HFF-Myc (cell line): ENCODE measurements at regions not wholly inside any gene's neighbourhood (a gene's known extent, or its start where the extent isn't known, plus 50 kb on each side); places are given as distances from the start of the nearest gene placed in this dataset.

Experiments
- DNase-seq: peaks from one replicate; pipeline ENCODE4 v3.0.0-alpha.2; 2011; ENCODE audit warnings: low read depth; ENCODE audit errors: extremely low read depth
- H3K4me3 ChIP-seq: replicated peaks from 2 replicates; pipeline ENCODE4 v1.5.1; 2011; ENCODE audit warnings: low read depth, mild to moderate bottlenecking, control low read depth, low read length
- CTCF ChIP-seq: IDR thresholded peaks from 2 replicates; pipeline ENCODE4 v1.5.1; 2012; ENCODE audit warnings: mild to moderate bottlenecking, low read depth, low read length, control low read depth; ENCODE audit errors: missing control alignments

GRCh38 chr6:106035655-106036054 lies 50.5 kb upstream of the PRDM1 start:
- no peak for TF ChIP-seq CTCF
- no peak for DNase-seq
- no peak overlapping the region for H3K4me3 ChIP-seq

GRCh38 chr6:106033806-106034205 lies 52.3 kb upstream of the PRDM1 start:
- no peak for DNase-seq
- H3K4me3 ChIP-seq, result no peak overlapping the region
- TF ChIP-seq CTCF, result no peak

GRCh38 chr6:106027758-106028157 lies 58.4 kb upstream of the PRDM1 start:
- no peak for DNase-seq
- TF ChIP-seq CTCF, result no peak
- H3K4me3 ChIP-seq, result no peak overlapping the region

GRCh38 chr6:106026748-106027715 lies 59.1 kb upstream of the PRDM1 start:
- H3K4me3 ChIP-seq, result no peak overlapping the region
- DNase-seq, result peak; percentile 17
- no peak for TF ChIP-seq CTCF

GRCh38 chr6:106025655-106026054 lies 60.5 kb upstream of the PRDM1 start:
- TF ChIP-seq CTCF, result no peak
- no peak for DNase-seq
- no peak overlapping the region for H3K4me3 ChIP-seq

- no peak for TF ChIP-seq CTCF
- no peak for DNase-seq
- no peak overlapping the region for H3K4me3 ChIP-seq
Observed at GRCh38 chr6:106022801-106023200, 63.3 kb upstream of the PRDM1 start.

- H3K4me3 ChIP-seq, result no peak overlapping the region
- TF ChIP-seq CTCF, result no peak
- DNase-seq, result no peak
Observed at GRCh38 chr6:106017454-106017853, 68.7 kb upstream of the PRDM1 start.
